ENCODE measurements at regions not wholly inside any gene's neighbourhood (a gene's known extent, or its start where the extent isn't known, plus 50 kb on each side); places are given as distances from the start of the nearest gene placed in this dataset.

- no peak for DNase-seq
Measured at GRCh38 chr18:75652528-75652927, 225.0 kb upstream of the SMIM21 start.

GRCh38 chr18:75644871-75645270, 217.4 kb upstream of the SMIM21 start:
- DNase-seq = no peak

- DNase-seq = no peak
Measured at GRCh38 chr18:75643083-75643482, 215.6 kb upstream of the SMIM21 start.

GRCh38 chr18:75639472-75639831, 211.9 kb upstream of the SMIM21 start:
- DNase-seq = no peak

- no peak for DNase-seq
Measured at GRCh38 chr18:75638776-75639471, 211.4 kb upstream of the SMIM21 start.

- DNase-seq = no peak
Measured at GRCh38 chr18:75638223-75638775, 210.8 kb upstream of the SMIM21 start.

GRCh38 chr18:75635096-75635495, 207.6 kb upstream of the SMIM21 start:
- no peak for DNase-seq

GRCh38 chr18:75625966-75626365, 198.5 kb upstream of the SMIM21 start:
- no peak for DNase-seq

- no peak for DNase-seq
Measured at GRCh38 chr18:75624869-75625268, 197.4 kb upstream of the SMIM21 start.

GRCh38 chr18:75621818-75622217, 194.3 kb upstream of the SMIM21 start:
- no peak for DNase-seq

- DNase-seq = no peak
Measured at GRCh38 chr18:75618146-75618545, 190.6 kb upstream of the SMIM21 start.

GRCh38 chr18:75612456-75612855, 185.0 kb upstream of the SMIM21 start:
- DNase-seq = no peak

- no peak for DNase-seq
Measured at GRCh38 chr18:75607701-75608100, 180.2 kb upstream of the SMIM21 start.

GRCh38 chr18:75592527-75592926, 165.0 kb upstream of the SMIM21 start:
- DNase-seq = no peak

GRCh38 chr18:75588412-75588811, 160.9 kb upstream of the SMIM21 start:
- DNase-seq = no peak

GRCh38 chr18:75587131-75587530, 159.6 kb upstream of the SMIM21 start:
- DNase-seq = no peak

GRCh38 chr18:75586130-75586889, 158.8 kb upstream of the SMIM21 start:
- no peak for DNase-seq

GRCh38 chr18:75582940-75583339, 155.4 kb upstream of the SMIM21 start:
- no peak for DNase-seq

- DNase-seq = no peak
Measured at GRCh38 chr18:75582406-75582821, 154.9 kb upstream of the SMIM21 start.

- DNase-seq = no peak
Measured at GRCh38 chr18:75581336-75582131, 154.0 kb upstream of the SMIM21 start.

- DNase-seq = no peak
Measured at GRCh38 chr18:75574187-75574586, 146.7 kb upstream of the SMIM21 start.

- no peak for DNase-seq
Measured at GRCh38 chr18:75563150-75563549, 135.6 kb upstream of the SMIM21 start.

GRCh38 chr18:75562216-75562615, 134.7 kb upstream of the SMIM21 start:
- DNase-seq = no peak

All from CD4-positive, alpha-beta T cell treated with Interferon gamma for 1 hour (primary cell).